A673 (cell line): ENCODE measurements at regions not wholly inside any gene's neighbourhood (a gene's known extent, or its start where the extent isn't known, plus 50 kb on each side); places are given as distances from the start of the nearest gene placed in this dataset.

Experiments
- CTCF ChIP-seq: fragments of 300-800, 200-600 bp; sonication (generic); conservative IDR thresholded peaks from 2 replicates; pipeline ENCODE4 v1.5.1; 2017; ENCODE audit warnings: low read depth, mild to moderate bottlenecking, antibody characterized with exemption, low read length, moderate library complexity, mixed read lengths
- EZH2 ChIP-seq: fragments of 200-600 bp; sonication (generic); IDR thresholded peaks from 2 replicates; pipeline ENCODE4 v1.6.1; 2017; ENCODE audit warnings: borderline replicate concordance, low read depth, mild to moderate bottlenecking, mixed read lengths, antibody characterized with exemption, low read length; ENCODE audit not compliant: poor library complexity, severe bottlenecking

GRCh38 chr10:9850415-9850814 is 1167.3 kb upstream of the CELF2 start:
- TF ChIP-seq CTCF (no peak), EZH2 (no peak)
